K562 (cell line): ENCODE measurements at regions not wholly inside any gene's neighbourhood (a gene's known extent, or its start where the extent isn't known, plus 50 kb on each side); places are given as distances from the start of the nearest gene placed in this dataset.

Experiments used
- ZNF592 ChIP-seq: fragments of 450-650 bp; IDR thresholded peaks from 2 replicates; pipeline ENCODE4 v1.6.1; 2017; ENCODE audit warnings: antibody characterized with exemption, mild to moderate bottlenecking
- TF ChIP-seq, protein P1 (sequence below), 2 experiments: fragments of 450-650 bp; formaldehyde crosslinking in 1 of 2; IDR thresholded peaks; 2 replicates each; pipeline versions ENCODE4 v1.4.0 to v1.6.1; 2014 to 2020; ENCODE audit warnings: mild to moderate bottlenecking in 2 of 2, borderline replicate concordance in 1 of 2, low read depth in 1 of 2

GRCh38 chr12:87051621-87052020 is 795.4 kb upstream of the MGAT4C start (continued):
- TF ChIP-seq ZNF592 = no peak
- TF ChIP-seq, protein P1, sequence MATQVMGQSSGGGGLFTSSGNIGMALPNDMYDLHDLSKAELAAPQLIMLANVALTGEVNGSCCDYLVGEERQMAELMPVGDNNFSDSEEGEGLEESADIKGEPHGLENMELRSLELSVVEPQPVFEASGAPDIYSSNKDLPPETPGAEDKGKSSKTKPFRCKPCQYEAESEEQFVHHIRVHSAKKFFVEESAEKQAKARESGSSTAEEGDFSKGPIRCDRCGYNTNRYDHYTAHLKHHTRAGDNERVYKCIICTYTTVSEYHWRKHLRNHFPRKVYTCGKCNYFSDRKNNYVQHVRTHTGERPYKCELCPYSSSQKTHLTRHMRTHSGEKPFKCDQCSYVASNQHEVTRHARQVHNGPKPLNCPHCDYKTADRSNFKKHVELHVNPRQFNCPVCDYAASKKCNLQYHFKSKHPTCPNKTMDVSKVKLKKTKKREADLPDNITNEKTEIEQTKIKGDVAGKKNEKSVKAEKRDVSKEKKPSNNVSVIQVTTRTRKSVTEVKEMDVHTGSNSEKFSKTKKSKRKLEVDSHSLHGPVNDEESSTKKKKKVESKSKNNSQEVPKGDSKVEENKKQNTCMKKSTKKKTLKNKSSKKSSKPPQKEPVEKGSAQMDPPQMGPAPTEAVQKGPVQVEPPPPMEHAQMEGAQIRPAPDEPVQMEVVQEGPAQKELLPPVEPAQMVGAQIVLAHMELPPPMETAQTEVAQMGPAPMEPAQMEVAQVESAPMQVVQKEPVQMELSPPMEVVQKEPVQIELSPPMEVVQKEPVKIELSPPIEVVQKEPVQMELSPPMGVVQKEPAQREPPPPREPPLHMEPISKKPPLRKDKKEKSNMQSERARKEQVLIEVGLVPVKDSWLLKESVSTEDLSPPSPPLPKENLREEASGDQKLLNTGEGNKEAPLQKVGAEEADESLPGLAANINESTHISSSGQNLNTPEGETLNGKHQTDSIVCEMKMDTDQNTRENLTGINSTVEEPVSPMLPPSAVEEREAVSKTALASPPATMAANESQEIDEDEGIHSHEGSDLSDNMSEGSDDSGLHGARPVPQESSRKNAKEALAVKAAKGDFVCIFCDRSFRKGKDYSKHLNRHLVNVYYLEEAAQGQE (IDR thresholded peaks at IDR 0.05; ENCODE audit: borderline replicate concordance) = no peak
- TF ChIP-seq, protein P1 (CRISPR knock-in tag; IDR thresholded peaks at IDR 0.05; ENCODE audit: low read depth) = no peak
